GM23338 (cell line): ENCODE measurements at regions not wholly inside any gene's neighbourhood (a gene's known extent, or its start where the extent isn't known, plus 50 kb on each side); places are given as distances from the start of the nearest gene placed in this dataset.

ENCODE experiments used
- ATAC-seq: fragments of 200-7000 bp; cut with Tn5 transposase; 3 replicates; pipeline ENCODE4 v1.9.1; 2020
- DNase-seq: peaks from one replicate; pipeline ENCODE4 v3.0.0-alpha.2; 2015; ENCODE audit warnings: low spot score
- H2AFZ ChIP-seq: fragments of 200-600 bp; sonication (generic); 2 replicates; pipeline ENCODE4 v1.8.0; 2016; ENCODE audit warnings: antibody characterized with exemption, mild to moderate bottlenecking, moderate library complexity
- H3F3A ChIP-seq: fragments of 200-600 bp; sonication (generic); replicated peaks from 2 replicates; pipeline ENCODE4 v1.8.0; 2017; ENCODE audit warnings: antibody characterized with exemption, mixed run types, low read depth
- H3K27ac ChIP-seq: fragments of 200-600 bp; sonication (generic); 2 replicates; pipeline ENCODE4 v1.6.1; 2016; ENCODE audit warnings: low read depth
- H3K27me3 ChIP-seq: fragments of 200-600 bp; sonication (generic); 2 replicates; pipeline ENCODE4 v1.8.0; 2016; ENCODE audit warnings: mild to moderate bottlenecking, mixed run types, moderate library complexity; ENCODE audit not compliant: insufficient read depth
- H3K36me3 ChIP-seq: fragments of 200-600 bp; sonication (generic); 2 replicates; pipeline ENCODE4 v1.8.0; 2016; ENCODE audit warnings: mild to moderate bottlenecking; ENCODE audit not compliant: insufficient read depth
- H3K4me1 ChIP-seq: fragments of 200-600 bp; sonication (generic); 2 replicates; pipeline ENCODE4 v1.8.0; 2016; ENCODE audit warnings: mild to moderate bottlenecking, moderate library complexity; ENCODE audit not compliant: insufficient read depth
- H3K4me2 ChIP-seq: fragments of 200-600 bp; sonication (generic); 2 replicates; pipeline ENCODE4 v1.7.1; 2017; ENCODE audit warnings: mixed run types
- H3K4me3 ChIP-seq: fragments of 200-600 bp; sonication (generic); 2 replicates; pipeline ENCODE4 v1.6.1; 2016; ENCODE audit warnings: mixed run types
- H3K79me2 ChIP-seq: fragments of 200-600 bp; sonication (generic); replicated peaks from 2 replicates; pipeline ENCODE4 v1.8.0; 2017; ENCODE audit warnings: mild to moderate bottlenecking; ENCODE audit not compliant: insufficient read depth
- H3K9me2 ChIP-seq: fragments of 200-600 bp; sonication (generic); 2 replicates; pipeline ENCODE4 v1.8.0; 2017; ENCODE audit not compliant: insufficient read depth
- H4K20me1 ChIP-seq: fragments of 200-600 bp; sonication (generic); replicated peaks from 2 replicates; pipeline ENCODE4 v1.8.0; 2017; ENCODE audit warnings: mild to moderate bottlenecking; ENCODE audit not compliant: insufficient read depth
- H3K27ac Mint-ChIP-seq: 2 replicates; pipeline ENCODE4 v1.8.0; 2020; ENCODE audit warnings: inconsistent platforms, mild to moderate bottlenecking, moderate library complexity, mixed read lengths
- H3K27me3 Mint-ChIP-seq: 3 replicates; pipeline ENCODE4 v1.8.0; 2022; ENCODE audit warnings: low read depth, mild to moderate bottlenecking, moderate library complexity, mixed read lengths, inconsistent platforms; ENCODE audit not compliant: insufficient read depth, poor library complexity
- H3K36me3 Mint-ChIP-seq: 3 replicates; pipeline ENCODE4 v1.8.0; 2021; ENCODE audit warnings: low read depth, mild to moderate bottlenecking, inconsistent platforms, moderate library complexity, mixed read lengths
- H3K4me1 Mint-ChIP-seq: 3 replicates; pipeline ENCODE4 v1.8.0; 2020; ENCODE audit warnings: mild to moderate bottlenecking, inconsistent platforms, mixed read lengths
- H3K4me3 Mint-ChIP-seq: 3 replicates; pipeline ENCODE4 v1.8.0; 2021; ENCODE audit warnings: moderate library complexity, mild to moderate bottlenecking, inconsistent platforms, mixed read lengths
- H3K9me3 Mint-ChIP-seq: 3 replicates; pipeline ENCODE4 v1.8.0; 2020; ENCODE audit warnings: moderate library complexity, mild to moderate bottlenecking, inconsistent platforms, mixed read lengths
- CREB1 ChIP-seq: fragments of 250-450 bp; sonication (Bioruptor Pico); IDR thresholded peaks from 2 replicates; pipeline ENCODE4 v1.5.0; 2020; ENCODE audit warnings: low read depth, mild to moderate bottlenecking, moderate library complexity
- CTCF ChIP-seq, 2 experiments: fragments of 200-600 bp in 1 of 2; sonication (generic) in 1 of 2; conservative IDR thresholded peaks; 2 replicates each; pipeline versions ENCODE4 v1.5.1 to v1.6.1; 2016 to 2017; ENCODE audit warnings: antibody characterized with exemption in 2 of 2, low read depth in 2 of 2, mild to moderate bottlenecking in 2 of 2, moderate library complexity in 1 of 2
- ETS1 ChIP-seq: IDR thresholded peaks from 2 replicates; pipeline ENCODE4 v1.6.1; 2016; ENCODE audit warnings: antibody characterized with exemption
- EZH2 ChIP-seq: fragments of 200-600 bp; sonication (generic); IDR thresholded peaks from one replicate; pipeline ENCODE4 v1.8.0; 2017; ENCODE audit warnings: antibody characterized with exemption, mild to moderate bottlenecking, low read depth; ENCODE audit not compliant: unreplicated experiment
- EZH2phosphoT487 ChIP-seq: fragments of 200-600 bp; sonication (generic); IDR thresholded peaks from one replicate; pipeline ENCODE4 v1.8.1; 2018; ENCODE audit warnings: antibody characterized with exemption; ENCODE audit not compliant: unreplicated experiment
- JUNB ChIP-seq: IDR thresholded peaks from one replicate; pipeline ENCODE4 v1.6.1; 2016; ENCODE audit warnings: antibody characterized with exemption; ENCODE audit not compliant: unreplicated experiment
- NANOG ChIP-seq: IDR thresholded peaks from 2 replicates; pipeline ENCODE4 v1.6.1; 2016; ENCODE audit warnings: antibody characterized with exemption, borderline replicate concordance
- POLR2AphosphoS5 ChIP-seq: IDR thresholded peaks from 2 replicates; pipeline ENCODE4 v1.6.1; 2016; ENCODE audit warnings: antibody characterized with exemption, low read depth
- REST ChIP-seq: IDR thresholded peaks from one replicate; pipeline ENCODE4 v1.6.1; 2018; ENCODE audit warnings: antibody characterized with exemption; ENCODE audit not compliant: unreplicated experiment
- STAT1 ChIP-seq: IDR thresholded peaks from one replicate; pipeline ENCODE4 v1.6.1; 2016; ENCODE audit warnings: antibody characterized with exemption; ENCODE audit not compliant: unreplicated experiment
- ZNF114 ChIP-seq: fragments of 250-450 bp; sonication (Bioruptor Pico); IDR thresholded peaks from 2 replicates; pipeline ENCODE4 v1.5.0; 2020; ENCODE audit warnings: mild to moderate bottlenecking, moderate library complexity
- ZNF331 ChIP-seq: fragments of 250-450 bp; sonication (Bioruptor Pico); IDR thresholded peaks from 2 replicates; pipeline ENCODE4 v1.5.0; 2020; ENCODE audit warnings: low read depth, mild to moderate bottlenecking, moderate library complexity
- TF ChIP-seq, protein P1 (sequence below): fragments of 250-450 bp; sonication (Bioruptor Pico); IDR thresholded peaks from 2 replicates; pipeline ENCODE4 v1.5.0; 2020; ENCODE audit warnings: mild to moderate bottlenecking, moderate library complexity

GRCh38 chr11:38425578-38425977 lies 1827.5 kb upstream of the RAG2 start (continued):
- TF ChIP-seq, protein P1, sequence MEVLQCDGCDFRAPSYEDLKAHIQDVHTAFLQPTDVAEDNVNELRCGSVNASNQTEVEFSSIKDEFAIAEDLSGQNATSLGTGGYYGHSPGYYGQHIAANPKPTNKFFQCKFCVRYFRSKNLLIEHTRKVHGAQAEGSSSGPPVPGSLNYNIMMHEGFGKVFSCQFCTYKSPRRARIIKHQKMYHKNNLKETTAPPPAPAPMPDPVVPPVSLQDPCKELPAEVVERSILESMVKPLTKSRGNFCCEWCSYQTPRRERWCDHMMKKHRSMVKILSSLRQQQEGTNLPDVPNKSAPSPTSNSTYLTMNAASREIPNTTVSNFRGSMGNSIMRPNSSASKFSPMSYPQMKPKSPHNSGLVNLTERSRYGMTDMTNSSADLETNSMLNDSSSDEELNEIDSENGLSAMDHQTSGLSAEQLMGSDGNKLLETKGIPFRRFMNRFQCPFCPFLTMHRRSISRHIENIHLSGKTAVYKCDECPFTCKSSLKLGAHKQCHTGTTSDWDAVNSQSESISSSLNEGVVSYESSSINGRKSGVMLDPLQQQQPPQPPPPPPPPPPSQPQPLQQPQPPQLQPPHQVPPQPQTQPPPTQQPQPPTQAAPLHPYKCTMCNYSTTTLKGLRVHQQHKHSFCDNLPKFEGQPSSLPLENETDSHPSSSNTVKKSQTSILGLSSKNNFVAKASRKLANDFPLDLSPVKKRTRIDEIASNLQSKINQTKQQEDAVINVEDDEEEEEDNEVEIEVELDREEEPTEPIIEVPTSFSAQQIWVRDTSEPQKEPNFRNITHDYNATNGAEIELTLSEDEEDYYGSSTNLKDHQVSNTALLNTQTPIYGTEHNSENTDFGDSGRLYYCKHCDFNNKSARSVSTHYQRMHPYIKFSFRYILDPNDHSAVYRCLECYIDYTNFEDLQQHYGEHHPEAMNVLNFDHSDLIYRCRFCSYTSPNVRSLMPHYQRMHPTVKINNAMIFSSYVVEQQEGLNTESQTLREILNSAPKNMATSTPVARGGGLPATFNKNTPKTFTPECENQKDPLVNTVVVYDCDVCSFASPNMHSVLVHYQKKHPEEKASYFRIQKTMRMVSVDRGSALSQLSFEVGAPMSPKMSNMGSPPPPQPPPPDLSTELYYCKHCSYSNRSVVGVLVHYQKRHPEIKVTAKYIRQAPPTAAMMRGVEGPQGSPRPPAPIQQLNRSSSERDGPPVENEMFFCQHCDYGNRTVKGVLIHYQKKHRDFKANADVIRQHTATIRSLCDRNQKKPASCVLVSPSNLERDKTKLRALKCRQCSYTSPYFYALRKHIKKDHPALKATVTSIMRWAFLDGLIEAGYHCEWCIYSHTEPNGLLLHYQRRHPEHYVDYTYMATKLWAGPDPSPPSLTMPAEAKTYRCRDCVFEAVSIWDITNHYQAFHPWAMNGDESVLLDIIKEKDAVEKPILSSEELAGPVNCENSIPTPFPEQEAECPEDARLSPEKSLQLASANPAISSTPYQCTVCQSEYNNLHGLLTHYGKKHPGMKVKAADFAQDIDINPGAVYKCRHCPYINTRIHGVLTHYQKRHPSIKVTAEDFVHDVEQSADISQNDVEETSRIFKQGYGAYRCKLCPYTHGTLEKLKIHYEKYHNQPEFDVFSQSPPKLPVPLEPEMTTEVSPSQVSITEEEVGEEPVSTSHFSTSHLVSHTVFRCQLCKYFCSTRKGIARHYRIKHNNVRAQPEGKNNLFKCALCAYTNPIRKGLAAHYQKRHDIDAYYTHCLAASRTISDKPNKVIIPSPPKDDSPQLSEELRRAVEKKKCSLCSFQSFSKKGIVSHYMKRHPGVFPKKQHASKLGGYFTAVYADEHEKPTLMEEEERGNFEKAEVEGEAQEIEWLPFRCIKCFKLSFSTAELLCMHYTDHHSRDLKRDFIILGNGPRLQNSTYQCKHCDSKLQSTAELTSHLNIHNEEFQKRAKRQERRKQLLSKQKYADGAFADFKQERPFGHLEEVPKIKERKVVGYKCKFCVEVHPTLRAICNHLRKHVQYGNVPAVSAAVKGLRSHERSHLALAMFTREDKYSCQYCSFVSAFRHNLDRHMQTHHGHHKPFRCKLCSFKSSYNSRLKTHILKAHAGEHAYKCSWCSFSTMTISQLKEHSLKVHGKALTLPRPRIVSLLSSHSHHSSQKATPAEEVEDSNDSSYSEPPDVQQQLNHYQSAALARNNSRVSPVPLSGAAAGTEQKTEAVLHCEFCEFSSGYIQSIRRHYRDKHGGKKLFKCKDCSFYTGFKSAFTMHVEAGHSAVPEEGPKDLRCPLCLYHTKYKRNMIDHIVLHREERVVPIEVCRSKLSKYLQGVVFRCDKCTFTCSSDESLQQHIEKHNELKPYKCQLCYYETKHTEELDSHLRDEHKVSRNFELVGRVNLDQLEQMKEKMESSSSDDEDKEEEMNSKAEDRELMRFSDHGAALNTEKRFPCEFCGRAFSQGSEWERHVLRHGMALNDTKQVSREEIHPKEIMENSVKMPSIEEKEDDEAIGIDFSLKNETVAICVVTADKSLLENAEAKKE: no peak
- TF ChIP-seq CREB1 (CRISPR knock-in tag) (no peak), JUNB (no peak), EZH2 (no peak), STAT1 (no peak), ZNF331 (CRISPR knock-in tag) (no peak)

GRCh38 chr11:38423042-38423441 lies 1825.0 kb upstream of the RAG2 start:
- no peak overlapping the region for H3K27ac ChIP-seq
- TF ChIP-seq JUNB (no peak), ETS1 (no peak), CREB1 (CRISPR knock-in tag) (no peak), CTCF (conservative IDR thresholded peaks at IDR 0.05; ENCODE audit: low read depth in 2 of 2) (no peak), REST (no peak), ZNF114 (CRISPR knock-in tag) (no peak), EZH2phosphoT487 (no peak), EZH2 (no peak), POLR2AphosphoS5 (no peak), ZNF331 (CRISPR knock-in tag) (no peak), NANOG (no peak), STAT1 (no peak)

More at GRCh38 chr11:38423042-38423441, 1825.0 kb upstream of the RAG2 start:
- Histone ChIP-seq H4K20me1 (no peaks in the 10 kb centered on the region), H3K4me3 (no peak overlapping the region), H2AFZ (no peak overlapping the region), H3K79me2 (no peaks in the 10 kb centered on the region), H3K4me1 (no peaks in the 10 kb centered on the region), H3K9me2 (no peaks in the 10 kb centered on the region), H3K27me3 (no peaks in the 10 kb centered on the region), H3K36me3 (no peaks in the 10 kb centered on the region), H3F3A (no peaks in the 10 kb centered on the region), H3K4me2 (no peak overlapping the region)
- Mint-ChIP-seq H3K27ac (no peak overlapping the region), H3K4me1 (no peaks in the 10 kb centered on the region), H3K4me3 (no peak overlapping the region), H3K36me3 (no peaks in the 10 kb centered on the region), H3K27me3 (no peaks in the 10 kb centered on the region), H3K9me3 (no peaks in the 10 kb centered on the region; the same call in 1 of the 3 replicates)
- no peak for ATAC-seq
- DNase-seq: no peak
